ENCODE measurements at regions not wholly inside any gene's neighbourhood (a gene's known extent, or its start where the extent isn't known, plus 50 kb on each side); places are given as distances from the start of the nearest gene placed in this dataset.

- H3K27me3 ChIP-seq = no peaks in the 10 kb centered on the region
- no peaks in the 10 kb centered on the region for H3K4me1 ChIP-seq (ENCODE audit: insufficient read depth)
- no peaks in the 10 kb centered on the region for H3K9me3 ChIP-seq
- intact Hi-C loops (cut with DNase I) = no loop called here
- no peaks in the 10 kb centered on the region for H3K36me3 ChIP-seq
- no peak for DNase-seq
- TF ChIP-seq CTCF (IDR thresholded peaks at IDR 0.05) (no peak), EP300 (IDR thresholded peaks at IDR 0.05) (no peak), POLR2A (IDR thresholded peaks at IDR 0.05) (no peak)
- 83 to 88% (median 85%) methylated on average over 18 of the region's 18 CpGs for WGBS, 3 donors
- no peak overlapping the region for H3K4me3 ChIP-seq
- H3K27ac ChIP-seq = no peak overlapping the region
These were observed 110.4 kb upstream of the ARMC2 start for GRCh38 chr6:108737594-108738546.

GRCh38 chr6:108738684-108739416 is 109.4 kb upstream of the ARMC2 start:
- no peaks in the 10 kb centered on the region for H3K9me3 ChIP-seq
- H3K4me3 ChIP-seq = no peak overlapping the region
- TF ChIP-seq EP300 (IDR thresholded peaks at IDR 0.05) (no peak), POLR2A (IDR thresholded peaks at IDR 0.05) (no peak), CTCF (IDR thresholded peaks at IDR 0.05) (no peak)
- 92 to 96% (median 93%) methylated on average over 16 of the region's 16 CpGs for WGBS, 3 donors
- H3K27me3 ChIP-seq = no peaks in the 10 kb centered on the region
- intact Hi-C loops (cut with DNase I) = no loop called here
- DNase-seq = no peak
- H3K4me1 ChIP-seq (ENCODE audit: insufficient read depth) = no peaks in the 10 kb centered on the region
- no peak overlapping the region for H3K27ac ChIP-seq
- H3K36me3 ChIP-seq = no peaks in the 10 kb centered on the region

GRCh38 chr6:108739496-108740330 is 108.5 kb upstream of the ARMC2 start:
- TF ChIP-seq EP300 (IDR thresholded peaks at IDR 0.05) (no peak), CTCF (IDR thresholded peaks at IDR 0.05) (no peak), POLR2A (IDR thresholded peaks at IDR 0.05) (no peak)
- no peak for DNase-seq
- Histone ChIP-seq H3K4me1 (ENCODE audit: insufficient read depth) (peaks cover 3% of the 10 kb centered on the region), H3K4me3 (no peak overlapping the region), H3K9me3 (no peaks in the 10 kb centered on the region), H3K27me3 (no peaks in the 10 kb centered on the region), H3K27ac (no peak overlapping the region), H3K36me3 (no peaks in the 10 kb centered on the region)
- WGBS, 3 donors = 81 to 82% (median 82%) methylated on average over 10 of the region's 10 CpGs
- intact Hi-C loops (cut with DNase I) = no loop called here

- DNase-seq = no peak
- 69 to 74% (median 69%) methylated on average over 9 of the region's 9 CpGs for WGBS, 3 donors
- Histone ChIP-seq H3K36me3 (no peaks in the 10 kb centered on the region), H3K4me3 (no peak overlapping the region), H3K9me3 (no peaks in the 10 kb centered on the region), H3K27me3 (no peaks in the 10 kb centered on the region), H3K27ac (no peak overlapping the region), H3K4me1 (ENCODE audit: insufficient read depth) (peaks cover 5% of the 10 kb centered on the region)
- intact Hi-C loops (cut with DNase I) = no loop called here
- TF ChIP-seq POLR2A (IDR thresholded peaks at IDR 0.05) (no peak), CTCF (IDR thresholded peaks at IDR 0.05) (no peak), EP300 (IDR thresholded peaks at IDR 0.05) (no peak)
These were observed 106.8 kb upstream of the ARMC2 start for GRCh38 chr6:108741331-108741989.
